ENCODE measurements at regions not wholly inside any gene's neighbourhood (a gene's known extent, or its start where the extent isn't known, plus 50 kb on each side); places are given as distances from the start of the nearest gene placed in this dataset.

GRCh38 chr10:10096296-10096695 lies 921.4 kb upstream of the CELF2 start:
- TF ChIP-seq FOXM1 (IDR thresholded peaks at IDR 0.05; ENCODE audit: low read depth, low read length) (no peak), PAX5 (IDR thresholded peaks at IDR 0.05; ENCODE audit: borderline replicate concordance, low read depth, low read length) (no peak), CTCF (IDR thresholded peaks at IDR 0.05 in 2 of 3, conservative IDR thresholded peaks at IDR 0.05 in 1 of 3; ENCODE audit: control insufficient read depth in 2 of 3, extremely low read depth in 1 of 3, insufficient read depth in 1 of 3, low read depth in 3 of 3, low read length in 3 of 3) (no peak), NRF1 (conservative IDR thresholded peaks at IDR 0.05; ENCODE audit: low read depth, low read length) (no peak), BHLHE40 (IDR thresholded peaks at IDR 0.05; ENCODE audit: borderline replicate concordance in 1 of 2, low read depth in 2 of 2, low read length in 1 of 2) (no peak), STAT1 (conservative IDR thresholded peaks at IDR 0.05) (no peak), POLR2A (IDR thresholded peaks at IDR 0.05; ENCODE audit: low read depth, low read length) (no peak), BRCA1 (IDR thresholded peaks at IDR 0.05; ENCODE audit: low read depth, low read length) (no peak), JUNB (IDR thresholded peaks at IDR 0.05) (no peak)
